ENCODE measurements at regions not wholly inside any gene's neighbourhood (a gene's known extent, or its start where the extent isn't known, plus 50 kb on each side); places are given as distances from the start of the nearest gene placed in this dataset.

- TF ChIP-seq, protein P1, sequence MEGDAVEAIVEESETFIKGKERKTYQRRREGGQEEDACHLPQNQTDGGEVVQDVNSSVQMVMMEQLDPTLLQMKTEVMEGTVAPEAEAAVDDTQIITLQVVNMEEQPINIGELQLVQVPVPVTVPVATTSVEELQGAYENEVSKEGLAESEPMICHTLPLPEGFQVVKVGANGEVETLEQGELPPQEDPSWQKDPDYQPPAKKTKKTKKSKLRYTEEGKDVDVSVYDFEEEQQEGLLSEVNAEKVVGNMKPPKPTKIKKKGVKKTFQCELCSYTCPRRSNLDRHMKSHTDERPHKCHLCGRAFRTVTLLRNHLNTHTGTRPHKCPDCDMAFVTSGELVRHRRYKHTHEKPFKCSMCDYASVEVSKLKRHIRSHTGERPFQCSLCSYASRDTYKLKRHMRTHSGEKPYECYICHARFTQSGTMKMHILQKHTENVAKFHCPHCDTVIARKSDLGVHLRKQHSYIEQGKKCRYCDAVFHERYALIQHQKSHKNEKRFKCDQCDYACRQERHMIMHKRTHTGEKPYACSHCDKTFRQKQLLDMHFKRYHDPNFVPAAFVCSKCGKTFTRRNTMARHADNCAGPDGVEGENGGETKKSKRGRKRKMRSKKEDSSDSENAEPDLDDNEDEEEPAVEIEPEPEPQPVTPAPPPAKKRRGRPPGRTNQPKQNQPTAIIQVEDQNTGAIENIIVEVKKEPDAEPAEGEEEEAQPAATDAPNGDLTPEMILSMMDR (IDR thresholded peaks at IDR 0.05): no peak
- TF ChIP-seq EZH2 (IDR thresholded peaks at IDR 0.05; ENCODE audit: borderline replicate concordance, insufficient read depth, low read depth, low read length, poor library complexity, severe bottlenecking): no peak
These were observed 133.6 kb upstream of the RET start for GRCh38 chr10:42943025-42943818.
